ENCODE measurements at regions not wholly inside any gene's neighbourhood (a gene's known extent, or its start where the extent isn't known, plus 50 kb on each side); places are given as distances from the start of the nearest gene placed in this dataset.

GRCh38 chr4:96093057-96093456, 253.2 kb downstream of the PDHA2 start:
- TF ChIP-seq POLR2A (IDR thresholded peaks at IDR 0.05; ENCODE audit: low read depth, low read length) (no peak), FOS (IDR thresholded peaks at IDR 0.05; ENCODE audit: borderline replicate concordance, insufficient read depth, low read length) (no peak), JUN (IDR thresholded peaks at IDR 0.05; ENCODE audit: borderline replicate concordance, insufficient read depth, insufficient read length, low read depth) (no peak), POLR2AphosphoS5 (IDR thresholded peaks at IDR 0.05; ENCODE audit: insufficient read depth, low read depth, low read length) (no peak), CTCF (IDR thresholded peaks at IDR 0.05; ENCODE audit: extremely low read depth in 1 of 2, insufficient read depth in 1 of 2, low read depth in 1 of 2, low read length in 2 of 2) (no peak), MAX (IDR thresholded peaks at IDR 0.05; ENCODE audit: insufficient read depth, insufficient read length) (no peak), MYC (IDR thresholded peaks at IDR 0.05; ENCODE audit: low read depth, low read length) (no peak), GATA2 (IDR thresholded peaks at IDR 0.05; ENCODE audit: insufficient read depth, insufficient read length, low read depth, low read length) (no peak), EZH2 (IDR thresholded peaks at IDR 0.05; ENCODE audit: borderline replicate concordance, low read depth, low read length, severe bottlenecking) (no peak)
- Histone ChIP-seq H3K9me3 (replicated peaks; ENCODE audit: control insufficient read depth, insufficient read depth, low read length) (no peaks in the 10 kb centered on the region), H3K27me3 (ENCODE audit: control insufficient read depth in 2 of 2, insufficient read depth in 2 of 2, low read length in 2 of 2) (no peaks in the 10 kb centered on the region), H3K79me2 (ENCODE audit: control insufficient read depth, insufficient read depth, low read length) (no peaks in the 10 kb centered on the region), H3K9me1 (replicated peaks; ENCODE audit: control insufficient read depth, extremely low read depth, insufficient read depth, low read length) (no peaks in the 10 kb centered on the region), H3K9ac (replicated peaks; ENCODE audit: extremely low read depth, insufficient read depth, low read length) (no peak overlapping the region), H2AFZ (ENCODE audit: low read depth, low read length) (no peak overlapping the region), H3K4me2 (ENCODE audit: insufficient read depth, low read length) (no peak overlapping the region), H3K27ac (ENCODE audit: insufficient read depth, low read depth, low read length) (no peak overlapping the region), H3K4me3 (replicated peaks in 1 of 3; ENCODE audit: insufficient read depth in 1 of 3, low read depth in 1 of 3, low read length in 3 of 3) (no peak overlapping the region), H3K4me1 (ENCODE audit: control insufficient read depth, extremely low read depth, insufficient read depth, low read length) (no peaks in the 10 kb centered on the region), H3K36me3 (ENCODE audit: control insufficient read depth in 2 of 2, extremely low read depth in 1 of 2, insufficient read depth in 2 of 2, low read length in 2 of 2) (no peaks in the 10 kb centered on the region), H4K20me1 (replicated peaks; ENCODE audit: control insufficient read depth, extremely low read depth, insufficient read depth, low read length) (no peaks in the 10 kb centered on the region)
- DNase-seq (ENCODE audit: low read depth, low spot score) (no peak), FAIRE-seq (no peak)
- ChIA-PET CTCF (no interaction called here), POLR2A (no interaction called here)
- intact Hi-C loops (cut with micrococcal nuclease): no loop called here
- no TSS peak for BruUV-seq (replicated peaks)
- dilution Hi-C loops (cut with MboI; ENCODE audit: extremely low pct_ligation_motif_present, low sequenced_read_pairs): no loop called here
